A549 (cell line): ENCODE measurements at regions not wholly inside any gene's neighbourhood (a gene's known extent, or its start where the extent isn't known, plus 50 kb on each side); places are given as distances from the start of the nearest gene placed in this dataset.

ENCODE experiments used
- ATAC-seq, 2 experiments: fragments of 200-7000 bp in 1 of 2; fragments of >200 bp in 1 of 2; cut with Nextera tagmentation in 1 of 2; cut with Tn5 transposase in 1 of 2; 3 replicates each; pipeline versions ENCODE4 v1.8.0 to v1.9.1; 2018 to 2020; ENCODE audit warnings: mild to moderate bottlenecking in 1 of 2, moderate library complexity in 1 of 2
- CTCF ChIA-PET: fragments of 300-600 bp; sonication (Branson Sonifier 250); formaldehyde crosslinking; extraction: SDS; loops from one replicate; lab custom pipeline; 2021; ENCODE audit warnings: antibody characterized with exemption, inconsistent platforms; lab: Yijun Ruan, JAX
- POLR2A ChIA-PET: fragments of 350-600 bp; formaldehyde crosslinking; extraction: SDS; loops from one replicate; lab custom pipeline; 2021; ENCODE audit warnings: antibody characterized with exemption, inconsistent platforms; lab: Yijun Ruan, JAX
- DNase-seq, 2 experiments: peaks; one replicate each; pipeline versions ENCODE4 v3.0.0 to v3.0.0-alpha.2; 2011 to 2016; ENCODE audit warnings: low read depth in 1 of 2, low spot score in 1 of 2
- FAIRE-seq: peaks from 2 replicates; lab custom pipeline; 2011; peaks lifted over from hg19 to GRCh38; lab: Jason Lieb, UNC
- H3K27ac ChIP-seq, 2 experiments: fragments of >200 bp; sonication (Bioruptor Twin); formaldehyde crosslinking; 3 replicates each; pipeline ENCODE4 v1.5.1; 2016 to 2017
- H3K4me1 ChIP-seq: fragments of >200 bp; sonication (Bioruptor Twin); formaldehyde crosslinking; 3 replicates; pipeline ENCODE4 v1.6.1; 2016
- H3K4me2 ChIP-seq: fragments of >200 bp; sonication (Bioruptor Twin); formaldehyde crosslinking; 3 replicates; pipeline ENCODE4 v1.6.1; 2016
- H3K4me3 ChIP-seq: fragments of >200 bp; sonication (Bioruptor Twin); formaldehyde crosslinking; 3 replicates; pipeline ENCODE4 v1.5.1; 2016
- H3K9me3 ChIP-seq: fragments of >200 bp; sonication (Bioruptor Twin); formaldehyde crosslinking; 3 replicates; pipeline ENCODE4 v1.6.1; 2016
- BCL3 ChIP-seq: fragments of >200 bp; sonication (Bioruptor Twin); formaldehyde crosslinking; IDR thresholded peaks from 3 replicates; pipeline ENCODE4 v1.6.1; 2016
- BHLHE40 ChIP-seq: IDR thresholded peaks from 2 replicates; pipeline ENCODE4 v1.6.1; 2012; ENCODE audit warnings: low read depth, low read length, inconsistent platforms
- CBX8 ChIP-seq: fragments of 200-600 bp; sonication (generic); IDR thresholded peaks from 2 replicates; pipeline ENCODE4 v1.6.1; 2016
- CEBPB ChIP-seq, 2 experiments: fragments of >200 bp in 1 of 2; sonication (Bioruptor Twin) in 1 of 2; formaldehyde crosslinking in 1 of 2; IDR thresholded peaks; 2 replicates each; pipeline ENCODE4 v1.6.1; 2012 to 2016
- CHD4 ChIP-seq: fragments of 200-600 bp; sonication (generic); IDR thresholded peaks from 2 replicates; pipeline ENCODE4 v1.6.1; 2016; ENCODE audit warnings: antibody characterized with exemption, mild to moderate bottlenecking, borderline replicate concordance
- E2F6 ChIP-seq: IDR thresholded peaks from 2 replicates; pipeline ENCODE4 v1.6.1; 2012; ENCODE audit warnings: low read depth, borderline replicate concordance
- EP300 ChIP-seq, 2 experiments: fragments of >200 bp; sonication (Bioruptor Twin); formaldehyde crosslinking; IDR thresholded peaks; 2 replicates in 1 of 2; 3 replicates in 1 of 2; pipeline ENCODE4 v1.6.1; 2016 to 2017
- ESRRA ChIP-seq: fragments of 150-350 bp; IDR thresholded peaks from 2 replicates; pipeline ENCODE4 v1.6.1; 2014; ENCODE audit warnings: mild to moderate bottlenecking, low read length, borderline replicate concordance
- FOSB ChIP-seq: fragments of 250-450 bp; sonication (Bioruptor Pico); IDR thresholded peaks from 2 replicates; pipeline ENCODE4 v1.5.0; 2020; ENCODE audit warnings: mild to moderate bottlenecking, moderate library complexity
- FOXS1 ChIP-seq: fragments of 250-450 bp; sonication (Bioruptor Pico); IDR thresholded peaks from 2 replicates; pipeline ENCODE4 v1.5.0; 2020; ENCODE audit warnings: mild to moderate bottlenecking, moderate library complexity
- HEYL ChIP-seq: fragments of 250-450 bp; sonication (Bioruptor Pico); IDR thresholded peaks from 2 replicates; pipeline ENCODE4 v1.8.0; 2021; ENCODE audit warnings: mild to moderate bottlenecking, moderate library complexity
- HOXA7 ChIP-seq: fragments of 250-450 bp; sonication (Bioruptor Pico); IDR thresholded peaks from 2 replicates; pipeline ENCODE4 v1.5.0; 2020; ENCODE audit warnings: mild to moderate bottlenecking, moderate library complexity
- KDM1A ChIP-seq: fragments of 200-600 bp; sonication (generic); IDR thresholded peaks from 2 replicates; pipeline ENCODE4 v1.6.1; 2016; ENCODE audit warnings: low read depth, mild to moderate bottlenecking
- MAFK ChIP-seq: fragments of 450-650 bp; IDR thresholded peaks from 2 replicates; pipeline ENCODE4 v1.6.1; 2014; ENCODE audit not compliant: partially characterized antibody
- MAX ChIP-seq: IDR thresholded peaks from 2 replicates; pipeline ENCODE4 v1.6.1; 2012
- RNF2 ChIP-seq: fragments of 200-600 bp; sonication (generic); IDR thresholded peaks from 2 replicates; pipeline ENCODE4 v1.6.1; 2016; ENCODE audit warnings: low read depth, mild to moderate bottlenecking, antibody characterized with exemption, moderate library complexity, borderline replicate concordance
- USF2 ChIP-seq: fragments of 450-650 bp; IDR thresholded peaks from 2 replicates; pipeline ENCODE4 v1.6.1; 2014; ENCODE audit warnings: antibody characterized with exemption
- ZNF302 ChIP-seq: fragments of 250-450 bp; sonication (Bioruptor Pico); IDR thresholded peaks from 2 replicates; pipeline ENCODE4 v1.9.0; 2021; ENCODE audit warnings: inconsistent platforms, mild to moderate bottlenecking, moderate library complexity
- WGBS: methylation state at CpG from one replicate; pipeline ENCODE4 v1.1.6; 2017; ENCODE audit errors: missing lambda C conversion rate; 5-methylcytosine and 5-hydroxymethylcytosine counted together
- TF ChIP-seq, protein P1 (sequence below): fragments of >200 bp; sonication (Bioruptor Twin); formaldehyde crosslinking; IDR thresholded peaks from 2 replicates; pipeline ENCODE4 v1.6.1; 2016
- TF ChIP-seq, protein P2 (sequence below): fragments of 250-450 bp; sonication (Bioruptor Pico); IDR thresholded peaks from 2 replicates; pipeline ENCODE4 v1.5.0; 2020; ENCODE audit warnings: low read depth, mild to moderate bottlenecking, moderate library complexity
- TF ChIP-seq, protein P3 (sequence below): IDR thresholded peaks from 2 replicates; pipeline ENCODE4 v1.6.1; 2012
- TF ChIP-seq, protein P4 (sequence below): fragments of 250-450 bp; sonication (Bioruptor Pico); IDR thresholded peaks from 2 replicates; pipeline ENCODE4 v1.5.0; 2021; ENCODE audit warnings: mild to moderate bottlenecking, moderate library complexity, borderline replicate concordance

DNA sequence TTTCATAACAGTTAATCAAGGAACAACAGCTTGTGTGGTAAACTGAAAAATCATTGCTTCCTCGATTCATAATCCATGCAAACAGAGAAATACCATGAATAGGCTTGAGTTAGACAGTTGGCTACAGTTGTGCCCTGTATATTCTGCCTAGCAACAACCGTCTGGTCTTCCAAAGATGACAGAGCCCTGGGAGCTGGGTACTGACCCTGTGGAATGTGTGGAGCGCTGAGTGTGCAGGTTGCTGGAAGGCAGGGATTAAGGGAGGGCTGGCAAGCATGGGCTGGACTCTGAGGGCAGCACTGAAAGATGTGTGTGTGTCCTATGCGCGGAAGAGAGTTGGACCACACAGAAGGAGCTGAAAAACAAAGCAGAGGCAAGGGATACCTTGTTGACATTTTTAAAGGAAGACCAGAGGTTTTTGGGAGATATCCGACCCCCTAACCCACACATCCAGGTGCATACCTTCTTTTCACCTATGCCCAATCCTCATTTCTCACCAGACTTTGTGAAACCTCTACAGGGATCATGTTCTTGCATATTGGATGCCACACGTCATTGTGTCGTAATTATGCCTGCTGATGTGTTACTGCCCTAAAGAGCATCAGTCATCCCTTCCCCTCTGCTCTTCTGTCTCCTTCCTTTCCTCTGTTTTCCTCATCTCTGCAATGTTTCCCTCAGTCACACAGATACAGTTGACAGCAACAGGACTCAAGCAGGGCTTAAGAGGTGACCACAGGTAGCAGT, 58.2 kb upstream of the VGLL2 start:
- Histone ChIP-seq H3K4me2 (no peak overlapping the region), H3K27ac (no peak overlapping the region), H3K9me3 (no peaks in the 10 kb centered on the region), H3K4me3 (no peak overlapping the region), H3K4me1 (no peaks in the 10 kb centered on the region)
- ATAC-seq = peak; percentile 41 to 70; a peak in 4 of 6 replicates
- FAIRE-seq = no peak
- no peak for DNase-seq
- CTCF ChIA-PET = no interaction called here
- POLR2A ChIA-PET = no interaction called here
- 29% methylated on average over 8 of the region's 8 CpGs for WGBS
- TF ChIP-seq, protein P1, sequence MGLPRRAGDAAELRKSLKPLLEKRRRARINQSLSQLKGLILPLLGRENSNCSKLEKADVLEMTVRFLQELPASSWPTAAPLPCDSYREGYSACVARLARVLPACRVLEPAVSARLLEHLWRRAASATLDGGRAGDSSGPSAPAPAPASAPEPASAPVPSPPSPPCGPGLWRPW = no peak
- TF ChIP-seq HEYL (CRISPR knock-in tag) = no peak
- no peak for TF ChIP-seq FOXS1 (CRISPR knock-in tag)
- TF ChIP-seq, protein P2, sequence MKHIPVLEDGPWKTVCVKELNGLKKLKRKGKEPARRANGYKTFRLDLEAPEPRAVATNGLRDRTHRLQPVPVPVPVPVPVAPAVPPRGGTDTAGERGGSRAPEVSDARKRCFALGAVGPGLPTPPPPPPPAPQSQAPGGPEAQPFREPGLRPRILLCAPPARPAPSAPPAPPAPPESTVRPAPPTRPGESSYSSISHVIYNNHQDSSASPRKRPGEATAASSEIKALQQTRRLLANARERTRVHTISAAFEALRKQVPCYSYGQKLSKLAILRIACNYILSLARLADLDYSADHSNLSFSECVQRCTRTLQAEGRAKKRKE (CRISPR knock-in tag) = no peak

- 8% methylated on average over 1 of the region's 1 CpG for WGBS
Measured at GRCh38 chr6:117210279-117210678, 55.1 kb upstream of the VGLL2 start.

DNA sequence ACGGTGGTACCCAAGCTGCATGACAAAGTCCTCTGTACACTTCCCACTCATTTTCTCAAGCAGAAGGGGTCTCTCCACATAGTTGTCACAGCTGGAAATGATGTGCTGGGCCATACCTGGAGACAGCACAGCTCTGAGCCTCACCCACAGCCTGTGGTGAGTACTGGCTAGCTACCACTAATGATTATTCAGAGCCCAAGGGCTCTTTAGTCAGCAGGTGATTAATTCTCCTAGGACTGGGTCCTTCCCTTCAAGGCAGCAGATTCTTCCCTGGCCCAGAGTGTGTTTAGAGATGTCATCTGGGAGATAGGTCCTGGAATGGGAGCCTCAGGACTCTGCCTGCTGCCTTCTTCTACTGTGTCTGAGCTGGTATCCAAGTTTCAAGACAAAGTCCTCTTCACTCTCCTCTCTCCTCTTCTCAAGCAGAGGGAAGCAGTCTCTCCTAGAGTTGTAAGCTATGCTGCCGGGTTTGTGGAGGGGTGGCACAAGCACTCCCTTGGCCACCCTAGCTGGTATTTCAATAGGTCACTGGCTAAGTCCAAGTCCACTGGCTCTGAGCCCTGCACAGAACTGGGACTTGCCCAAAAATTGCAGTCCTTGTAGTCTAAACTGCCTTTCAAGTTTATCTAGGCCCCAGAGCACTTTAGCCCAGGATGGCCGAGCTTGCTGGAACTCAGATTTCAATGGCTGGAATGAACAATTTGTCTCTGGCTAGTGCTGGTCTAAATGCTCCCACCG, 49.8 kb upstream of the VGLL2 start:
- no peak for FAIRE-seq
- no peak for DNase-seq
- ATAC-seq = no peak
- Histone ChIP-seq H3K4me1 (no peaks in the 10 kb centered on the region), H3K4me3 (no peak overlapping the region), H3K4me2 (no peak overlapping the region), H3K27ac (no peak overlapping the region), H3K9me3 (no peaks in the 10 kb centered on the region)
- ChIA-PET POLR2A (no interaction called here), CTCF (no interaction called here)
- 0% methylated on average over 3 of the region's 4 CpGs for WGBS
- TF ChIP-seq E2F6 (no peak), KDM1A (no peak), RNF2 (no peak), CHD4 (no peak), BCL3 (no peak), MAX (no peak), ZNF302 (CRISPR knock-in tag) (no peak), ESRRA (no peak), CBX8 (no peak), EP300 (IDR thresholded peaks at IDR 0.05) (no peak), BHLHE40 (no peak), HOXA7 (no peak), USF2 (no peak)
- TF ChIP-seq, protein P1 = no peak
- TF ChIP-seq, protein P3, sequence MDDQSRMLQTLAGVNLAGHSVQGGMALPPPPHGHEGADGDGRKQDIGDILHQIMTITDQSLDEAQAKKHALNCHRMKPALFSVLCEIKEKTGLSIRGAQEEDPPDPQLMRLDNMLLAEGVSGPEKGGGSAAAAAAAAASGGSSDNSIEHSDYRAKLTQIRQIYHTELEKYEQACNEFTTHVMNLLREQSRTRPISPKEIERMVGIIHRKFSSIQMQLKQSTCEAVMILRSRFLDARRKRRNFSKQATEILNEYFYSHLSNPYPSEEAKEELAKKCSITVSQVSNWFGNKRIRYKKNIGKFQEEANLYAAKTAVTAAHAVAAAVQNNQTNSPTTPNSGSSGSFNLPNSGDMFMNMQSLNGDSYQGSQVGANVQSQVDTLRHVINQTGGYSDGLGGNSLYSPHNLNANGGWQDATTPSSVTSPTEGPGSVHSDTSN = no peak
- TF ChIP-seq, protein P4, sequence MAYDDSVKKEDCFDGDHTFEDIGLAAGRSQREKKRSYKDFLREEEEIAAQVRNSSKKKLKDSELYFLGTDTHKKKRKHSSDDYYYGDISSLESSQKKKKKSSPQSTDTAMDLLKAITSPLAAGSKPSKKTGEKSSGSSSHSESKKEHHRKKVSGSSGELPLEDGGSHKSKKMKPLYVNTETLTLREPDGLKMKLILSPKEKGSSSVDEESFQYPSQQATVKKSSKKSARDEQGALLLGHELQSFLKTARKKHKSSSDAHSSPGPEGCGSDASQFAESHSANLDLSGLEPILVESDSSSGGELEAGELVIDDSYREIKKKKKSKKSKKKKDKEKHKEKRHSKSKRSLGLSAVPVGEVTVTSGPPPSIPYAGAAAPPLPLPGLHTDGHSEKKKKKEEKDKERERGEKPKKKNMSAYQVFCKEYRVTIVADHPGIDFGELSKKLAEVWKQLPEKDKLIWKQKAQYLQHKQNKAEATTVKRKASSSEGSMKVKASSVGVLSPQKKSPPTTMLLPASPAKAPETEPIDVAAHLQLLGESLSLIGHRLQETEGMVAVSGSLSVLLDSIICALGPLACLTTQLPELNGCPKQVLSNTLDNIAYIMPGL (CRISPR knock-in tag) = no peak

More at GRCh38 chr6:117210279-117210678, 55.1 kb upstream of the VGLL2 start:
- no peaks in the 10 kb centered on the region for H3K4me1 ChIP-seq
- TF ChIP-seq FOSB (CRISPR knock-in tag) (no peak), MAFK (peak; percentile 67), RNF2 (no peak), CEBPB (IDR thresholded peaks at IDR 0.05) (no peak), USF2 (no peak)
- CTCF ChIA-PET = interaction anchor here (0.6 kb wide), 1 partner anchor 765 kb away, joined by 4 read pairs; no protein-coding TSS in a partner anchor
- POLR2A ChIA-PET = no interaction called here
- ATAC-seq (no peak), DNase-seq (no peak), FAIRE-seq (no peak)
- no peaks in the 10 kb centered on the region for H3K9me3 ChIP-seq
- H3K27ac ChIP-seq = no peak overlapping the region
- no peak overlapping the region for H3K4me3 ChIP-seq
- no peak overlapping the region for H3K4me2 ChIP-seq
